Neural cell (in vitro differentiated cells): ENCODE measurements at regions not wholly inside any gene's neighbourhood (a gene's known extent, or its start where the extent isn't known, plus 50 kb on each side); places are given as distances from the start of the nearest gene placed in this dataset.

ENCODE experiments used
- H2AFZ ChIP-seq: fragments of 200-600, 300-800 bp; sonication (generic), shearing (Covaris generic); 2 replicates; pipeline ENCODE4 v1.6.0; 2014; ENCODE audit warnings: low read depth, mild to moderate bottlenecking, antibody characterized with exemption, low read length, moderate library complexity
- H3F3A ChIP-seq: fragments of 200-600 bp; shearing (Covaris generic); 2 replicates; pipeline ENCODE4 v1.6.1; 2016; ENCODE audit warnings: mild to moderate bottlenecking, moderate library complexity, mixed read lengths, antibody characterized with exemption, low read length; ENCODE audit not compliant: insufficient read depth, poor library complexity, severe bottlenecking
- H3K27ac ChIP-seq: fragments of 200-600, 300-800 bp; sonication (generic), shearing (Covaris generic); 2 replicates; pipeline ENCODE4 v1.5.1; 2014; ENCODE audit warnings: mild to moderate bottlenecking, low read length, moderate library complexity
- H3K27me3 ChIP-seq: fragments of 300-800, 200-600 bp; sonication (generic), shearing (Covaris generic); 2 replicates; pipeline ENCODE4 v1.6.0; 2014; ENCODE audit warnings: mild to moderate bottlenecking, low read depth, low read length, moderate library complexity; ENCODE audit not compliant: insufficient read depth
- H3K36me3 ChIP-seq: fragments of 300-800, 200-600 bp; sonication (generic), shearing (Covaris generic); 2 replicates; pipeline ENCODE4 v1.5.1; 2014; ENCODE audit warnings: mild to moderate bottlenecking, antibody characterized with exemption, low read length, moderate library complexity; ENCODE audit not compliant: insufficient read depth
- H3K4me2 ChIP-seq: fragments of 300-800, 200-600 bp; sonication (generic), shearing (Covaris generic); 2 replicates; pipeline ENCODE4 v1.6.0; 2014; ENCODE audit warnings: mild to moderate bottlenecking, low read length
- H3K4me3 ChIP-seq: fragments of 300-800, 200-600 bp; sonication (generic), shearing (Covaris generic); 2 replicates; pipeline ENCODE4 v1.5.1; 2014; ENCODE audit warnings: mild to moderate bottlenecking, low read length, moderate library complexity
- H3K79me2 ChIP-seq: fragments of 200-600 bp; shearing (Covaris generic); replicated peaks from 2 replicates; pipeline ENCODE4 v1.6.0; 2014; ENCODE audit warnings: mild to moderate bottlenecking, low read length, moderate library complexity; ENCODE audit not compliant: insufficient read depth
- H3K9ac ChIP-seq: fragments of 300-800, 200-600 bp; sonication (generic), shearing (Covaris generic); 2 replicates; pipeline ENCODE4 v1.6.1; 2016; ENCODE audit warnings: mild to moderate bottlenecking, low read length, mixed read lengths
- H3K9me2 ChIP-seq: fragments of 200-600 bp; shearing (Covaris generic); 2 replicates; pipeline ENCODE4 v1.6.1; 2016; ENCODE audit warnings: mild to moderate bottlenecking, low read length, mixed read lengths; ENCODE audit not compliant: insufficient read depth
- H3K9me3 ChIP-seq: fragments of 200-600, 300-800 bp; sonication (generic), shearing (Covaris generic); 2 replicates; pipeline ENCODE4 v1.6.1; 2016; ENCODE audit warnings: mild to moderate bottlenecking, mixed run types, low read length, moderate library complexity, mixed read lengths
- H4K20me1 ChIP-seq: fragments of 200-600 bp; shearing (Covaris generic); 2 replicates; pipeline ENCODE4 v1.6.1; 2016; ENCODE audit warnings: mild to moderate bottlenecking, mixed run types; ENCODE audit not compliant: insufficient read depth
- EP300 ChIP-seq: fragments of 450-650 bp; conservative IDR thresholded peaks from 2 replicates; pipeline ENCODE4 v1.6.1; 2014; ENCODE audit warnings: antibody characterized with exemption, mild to moderate bottlenecking, moderate library complexity; ENCODE audit not compliant: poor library complexity, severe bottlenecking
- EZH2 ChIP-seq: fragments of 200-600, 300-800 bp; shearing (Covaris generic), sonication (generic); IDR thresholded peaks from 2 replicates; pipeline ENCODE4 v1.6.1; 2014; ENCODE audit warnings: antibody characterized with exemption, low read length, borderline replicate concordance, mild to moderate bottlenecking; ENCODE audit not compliant: insufficient read depth, poor library complexity, severe bottlenecking
- MXI1 ChIP-seq: fragments of 450-650 bp; conservative IDR thresholded peaks from 2 replicates; pipeline ENCODE4 v1.6.1; 2014; ENCODE audit warnings: antibody characterized with exemption, mild to moderate bottlenecking; ENCODE audit not compliant: poor library complexity, severe bottlenecking
- POLR2AphosphoS5 ChIP-seq: IDR thresholded peaks from 2 replicates; pipeline ENCODE4 v1.6.1; 2012
- RAD21 ChIP-seq: fragments of 450-650 bp; conservative IDR thresholded peaks from 2 replicates; pipeline ENCODE4 v1.6.1; 2014; ENCODE audit warnings: antibody characterized with exemption, mild to moderate bottlenecking, moderate library complexity
- SMC3 ChIP-seq: fragments of 450-650 bp; conservative IDR thresholded peaks from 2 replicates; pipeline ENCODE4 v1.6.1; 2014; ENCODE audit warnings: antibody characterized with exemption, mild to moderate bottlenecking, moderate library complexity; ENCODE audit not compliant: poor library complexity
- TAF1 ChIP-seq: IDR thresholded peaks from 2 replicates; pipeline ENCODE4 v1.6.1; 2012; ENCODE audit warnings: low read depth
- TF ChIP-seq, protein P1 (sequence below): IDR thresholded peaks from 2 replicates; pipeline ENCODE4 v1.6.1; 2012; ENCODE audit warnings: borderline replicate concordance
- TF ChIP-seq, protein P2 (sequence below): fragments of 450-650 bp; IDR thresholded peaks from 2 replicates; pipeline ENCODE4 v1.5.1; 2014; ENCODE audit warnings: antibody characterized with exemption, mild to moderate bottlenecking, moderate library complexity; ENCODE audit not compliant: poor library complexity, severe bottlenecking

DNA sequence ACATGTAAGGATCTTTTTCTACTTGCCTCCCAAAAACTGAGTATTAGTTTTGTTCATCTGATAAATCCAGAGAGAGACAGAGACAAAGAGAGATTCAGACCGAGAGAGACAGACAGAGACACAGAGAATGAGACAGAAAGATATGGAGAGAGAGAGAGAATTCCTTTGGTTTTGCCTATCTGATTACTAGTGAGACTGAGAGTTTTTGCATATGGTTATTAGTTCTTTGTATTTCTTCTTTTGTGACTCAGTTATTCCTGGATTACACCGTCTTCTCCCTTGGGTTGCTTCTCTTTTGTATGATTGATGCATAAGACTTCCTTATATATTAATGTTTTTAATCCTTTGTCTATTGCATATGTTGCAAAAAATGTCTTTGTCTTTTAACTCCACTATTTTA is 91.2 kb upstream of the SPATA31C2 start:
- H2AFZ ChIP-seq, result no peak overlapping the region
- TF ChIP-seq POLR2AphosphoS5 (no peak), SMC3 (no peak), EP300 (no peak), TAF1 (no peak), EZH2 (no peak), MXI1 (no peak), RAD21 (no peak)
- TF ChIP-seq, protein P1, sequence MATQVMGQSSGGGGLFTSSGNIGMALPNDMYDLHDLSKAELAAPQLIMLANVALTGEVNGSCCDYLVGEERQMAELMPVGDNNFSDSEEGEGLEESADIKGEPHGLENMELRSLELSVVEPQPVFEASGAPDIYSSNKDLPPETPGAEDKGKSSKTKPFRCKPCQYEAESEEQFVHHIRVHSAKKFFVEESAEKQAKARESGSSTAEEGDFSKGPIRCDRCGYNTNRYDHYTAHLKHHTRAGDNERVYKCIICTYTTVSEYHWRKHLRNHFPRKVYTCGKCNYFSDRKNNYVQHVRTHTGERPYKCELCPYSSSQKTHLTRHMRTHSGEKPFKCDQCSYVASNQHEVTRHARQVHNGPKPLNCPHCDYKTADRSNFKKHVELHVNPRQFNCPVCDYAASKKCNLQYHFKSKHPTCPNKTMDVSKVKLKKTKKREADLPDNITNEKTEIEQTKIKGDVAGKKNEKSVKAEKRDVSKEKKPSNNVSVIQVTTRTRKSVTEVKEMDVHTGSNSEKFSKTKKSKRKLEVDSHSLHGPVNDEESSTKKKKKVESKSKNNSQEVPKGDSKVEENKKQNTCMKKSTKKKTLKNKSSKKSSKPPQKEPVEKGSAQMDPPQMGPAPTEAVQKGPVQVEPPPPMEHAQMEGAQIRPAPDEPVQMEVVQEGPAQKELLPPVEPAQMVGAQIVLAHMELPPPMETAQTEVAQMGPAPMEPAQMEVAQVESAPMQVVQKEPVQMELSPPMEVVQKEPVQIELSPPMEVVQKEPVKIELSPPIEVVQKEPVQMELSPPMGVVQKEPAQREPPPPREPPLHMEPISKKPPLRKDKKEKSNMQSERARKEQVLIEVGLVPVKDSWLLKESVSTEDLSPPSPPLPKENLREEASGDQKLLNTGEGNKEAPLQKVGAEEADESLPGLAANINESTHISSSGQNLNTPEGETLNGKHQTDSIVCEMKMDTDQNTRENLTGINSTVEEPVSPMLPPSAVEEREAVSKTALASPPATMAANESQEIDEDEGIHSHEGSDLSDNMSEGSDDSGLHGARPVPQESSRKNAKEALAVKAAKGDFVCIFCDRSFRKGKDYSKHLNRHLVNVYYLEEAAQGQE, result no peak
- TF ChIP-seq, protein P2, sequence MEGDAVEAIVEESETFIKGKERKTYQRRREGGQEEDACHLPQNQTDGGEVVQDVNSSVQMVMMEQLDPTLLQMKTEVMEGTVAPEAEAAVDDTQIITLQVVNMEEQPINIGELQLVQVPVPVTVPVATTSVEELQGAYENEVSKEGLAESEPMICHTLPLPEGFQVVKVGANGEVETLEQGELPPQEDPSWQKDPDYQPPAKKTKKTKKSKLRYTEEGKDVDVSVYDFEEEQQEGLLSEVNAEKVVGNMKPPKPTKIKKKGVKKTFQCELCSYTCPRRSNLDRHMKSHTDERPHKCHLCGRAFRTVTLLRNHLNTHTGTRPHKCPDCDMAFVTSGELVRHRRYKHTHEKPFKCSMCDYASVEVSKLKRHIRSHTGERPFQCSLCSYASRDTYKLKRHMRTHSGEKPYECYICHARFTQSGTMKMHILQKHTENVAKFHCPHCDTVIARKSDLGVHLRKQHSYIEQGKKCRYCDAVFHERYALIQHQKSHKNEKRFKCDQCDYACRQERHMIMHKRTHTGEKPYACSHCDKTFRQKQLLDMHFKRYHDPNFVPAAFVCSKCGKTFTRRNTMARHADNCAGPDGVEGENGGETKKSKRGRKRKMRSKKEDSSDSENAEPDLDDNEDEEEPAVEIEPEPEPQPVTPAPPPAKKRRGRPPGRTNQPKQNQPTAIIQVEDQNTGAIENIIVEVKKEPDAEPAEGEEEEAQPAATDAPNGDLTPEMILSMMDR, result no peak

DNA sequence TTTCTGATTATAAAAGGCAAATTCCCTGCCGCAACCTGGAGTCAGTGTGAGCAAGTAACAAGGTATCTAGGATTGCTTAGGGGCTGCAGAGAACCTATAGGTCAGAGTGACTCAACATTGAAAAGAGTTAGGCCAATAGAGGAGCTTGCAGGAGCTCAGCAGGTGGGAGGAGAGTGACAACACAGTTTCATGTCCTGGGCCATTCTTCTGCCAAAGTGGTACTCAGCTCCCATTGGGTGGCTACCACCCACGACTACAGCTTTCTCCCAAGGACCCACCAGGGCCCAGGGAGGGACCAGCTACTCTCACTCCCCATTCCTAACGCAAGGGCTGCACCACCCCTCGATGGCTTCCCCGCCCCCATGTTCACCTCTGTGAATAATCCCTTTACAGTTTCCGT is 86.7 kb upstream of the SPATA31C2 start:
- H3K36me3 ChIP-seq, result no peaks in the 10 kb centered on the region
- H3F3A ChIP-seq, result no peaks in the 10 kb centered on the region
- TF ChIP-seq, protein P2, result no peak
- TF ChIP-seq EZH2 (no peak), POLR2AphosphoS5 (no peak), SMC3 (no peak), TAF1 (no peak), EP300 (no peak), RAD21 (no peak), MXI1 (no peak)
- TF ChIP-seq, protein P1, result no peak
- no peak overlapping the region for H3K4me3 ChIP-seq
- no peaks in the 10 kb centered on the region for H3K9me2 ChIP-seq
- H3K27me3 ChIP-seq, result no peaks in the 10 kb centered on the region
- no peak overlapping the region for H3K27ac ChIP-seq
- no peaks in the 10 kb centered on the region for H3K9me3 ChIP-seq
- no peaks in the 10 kb centered on the region for H4K20me1 ChIP-seq
- H3K4me2 ChIP-seq, result no peak overlapping the region
- H2AFZ ChIP-seq, result no peak overlapping the region
- no peaks in the 10 kb centered on the region for H3K79me2 ChIP-seq
- H3K9ac ChIP-seq, result no peak overlapping the region

More for the DNA sequence above, 91.2 kb upstream of the SPATA31C2 start:
- H3K27ac ChIP-seq, result no peak overlapping the region
- no peak overlapping the region for H3K4me3 ChIP-seq
- H3K9me3 ChIP-seq, result no peaks in the 10 kb centered on the region
- H3K9me2 ChIP-seq, result no peaks in the 10 kb centered on the region
- no peaks in the 10 kb centered on the region for H3F3A ChIP-seq
- no peaks in the 10 kb centered on the region for H3K79me2 ChIP-seq
- H3K4me2 ChIP-seq, result no peak overlapping the region
- no peaks in the 10 kb centered on the region for H3K36me3 ChIP-seq
- H3K9ac ChIP-seq, result no peak overlapping the region
- H4K20me1 ChIP-seq, result no peaks in the 10 kb centered on the region
- H3K27me3 ChIP-seq, result no peaks in the 10 kb centered on the region
